ENCODE measurements at regions not wholly inside any gene's neighbourhood (a gene's known extent, or its start where the extent isn't known, plus 50 kb on each side); places are given as distances from the start of the nearest gene placed in this dataset.

- TF ChIP-seq EP300 (IDR thresholded peaks at IDR 0.05; ENCODE audit: borderline replicate concordance), result no peak
- TF ChIP-seq ZBTB7A (IDR thresholded peaks at IDR 0.05; ENCODE audit: low read depth), result no peak
- TF ChIP-seq RAD21 (IDR thresholded peaks at IDR 0.05; ENCODE audit: low read depth), result no peak
- TF ChIP-seq CEBPB (IDR thresholded peaks at IDR 0.05), result no peak
- TF ChIP-seq TEAD4 (IDR thresholded peaks at IDR 0.05), result no peak
- TF ChIP-seq NFIC (IDR thresholded peaks at IDR 0.05), result no peak
- TF ChIP-seq TAF1 (IDR thresholded peaks at IDR 0.05; ENCODE audit: low read depth), result no peak
- TF ChIP-seq EGR1 (IDR thresholded peaks at IDR 0.05), result no peak
- TF ChIP-seq FOXM1 (IDR thresholded peaks at IDR 0.05; ENCODE audit: borderline replicate concordance, low read depth), result no peak
- TF ChIP-seq USF1 (IDR thresholded peaks at IDR 0.05), result no peak
- TF ChIP-seq MAX (IDR thresholded peaks at IDR 0.05), result no peak
- no peak for TF ChIP-seq YY1 (IDR thresholded peaks at IDR 0.05; ENCODE audit: low read depth)
- TF ChIP-seq CREB1 (IDR thresholded peaks at IDR 0.05; ENCODE audit: low read depth), result no peak
- TF ChIP-seq TCF12 (IDR thresholded peaks at IDR 0.05; ENCODE audit: low read depth), result no peak
- no peak for TF ChIP-seq REST (IDR thresholded peaks at IDR 0.05; ENCODE audit: low read depth)
Measured at GRCh38 chr11:29318134-29318845, 698.5 kb downstream of the KCNA4 start.

GRCh38 chr11:29317694-29318093 is 699.1 kb downstream of the KCNA4 start:
- TF ChIP-seq TEAD4 (IDR thresholded peaks at IDR 0.05), result no peak
- TF ChIP-seq RAD21 (IDR thresholded peaks at IDR 0.05; ENCODE audit: low read depth), result no peak
- no peak for TF ChIP-seq TCF12 (IDR thresholded peaks at IDR 0.05; ENCODE audit: low read depth)
- TF ChIP-seq CEBPB (IDR thresholded peaks at IDR 0.05), result no peak
- TF ChIP-seq YY1 (IDR thresholded peaks at IDR 0.05; ENCODE audit: low read depth), result no peak
- TF ChIP-seq TAF1 (IDR thresholded peaks at IDR 0.05; ENCODE audit: low read depth), result no peak

- TF ChIP-seq EGR1 (IDR thresholded peaks at IDR 0.05) (no peak), MAX (IDR thresholded peaks at IDR 0.05) (no peak)
Measured at GRCh38 chr11:29315275-29315674, 701.6 kb downstream of the KCNA4 start.

- no peak for TF ChIP-seq USF1 (IDR thresholded peaks at IDR 0.05)
Measured at GRCh38 chr11:29314211-29314610, 702.6 kb downstream of the KCNA4 start.

GRCh38 chr11:29312812-29313211 is 704.0 kb downstream of the KCNA4 start:
- TF ChIP-seq TEAD4 (IDR thresholded peaks at IDR 0.05) (no peak), CREB1 (IDR thresholded peaks at IDR 0.05; ENCODE audit: low read depth) (no peak), REST (IDR thresholded peaks at IDR 0.05; ENCODE audit: low read depth) (no peak), FOXM1 (IDR thresholded peaks at IDR 0.05; ENCODE audit: borderline replicate concordance, low read depth) (no peak), EP300 (IDR thresholded peaks at IDR 0.05; ENCODE audit: borderline replicate concordance) (no peak), YY1 (IDR thresholded peaks at IDR 0.05; ENCODE audit: low read depth) (no peak), TCF12 (IDR thresholded peaks at IDR 0.05; ENCODE audit: low read depth) (no peak)

GRCh38 chr11:29310725-29311342 is 706.0 kb downstream of the KCNA4 start:
- TF ChIP-seq TEAD4 (IDR thresholded peaks at IDR 0.05), result no peak
- TF ChIP-seq EGR1 (IDR thresholded peaks at IDR 0.05), result no peak
- TF ChIP-seq MAX (IDR thresholded peaks at IDR 0.05), result no peak
- no peak for TF ChIP-seq EP300 (IDR thresholded peaks at IDR 0.05; ENCODE audit: borderline replicate concordance)
- TF ChIP-seq CEBPB (IDR thresholded peaks at IDR 0.05), result no peak
- no peak for TF ChIP-seq ZBTB7A (IDR thresholded peaks at IDR 0.05; ENCODE audit: low read depth)
- no peak for TF ChIP-seq TAF1 (IDR thresholded peaks at IDR 0.05; ENCODE audit: low read depth)
- no peak for TF ChIP-seq TCF12 (IDR thresholded peaks at IDR 0.05; ENCODE audit: low read depth)
- TF ChIP-seq REST (IDR thresholded peaks at IDR 0.05; ENCODE audit: low read depth), result no peak
- TF ChIP-seq RAD21 (IDR thresholded peaks at IDR 0.05; ENCODE audit: low read depth), result no peak
- TF ChIP-seq NFIC (IDR thresholded peaks at IDR 0.05), result no peak

All from Ishikawa (cell line).